ENCODE measurements at regions not wholly inside any gene's neighbourhood (a gene's known extent, or its start where the extent isn't known, plus 50 kb on each side); places are given as distances from the start of the nearest gene placed in this dataset.
"Not testable (repeated sequence)": the region's sequence is repeated elsewhere in the genome, so short reads cannot be mapped to it uniquely, and the experiment has no call there.

DNA sequence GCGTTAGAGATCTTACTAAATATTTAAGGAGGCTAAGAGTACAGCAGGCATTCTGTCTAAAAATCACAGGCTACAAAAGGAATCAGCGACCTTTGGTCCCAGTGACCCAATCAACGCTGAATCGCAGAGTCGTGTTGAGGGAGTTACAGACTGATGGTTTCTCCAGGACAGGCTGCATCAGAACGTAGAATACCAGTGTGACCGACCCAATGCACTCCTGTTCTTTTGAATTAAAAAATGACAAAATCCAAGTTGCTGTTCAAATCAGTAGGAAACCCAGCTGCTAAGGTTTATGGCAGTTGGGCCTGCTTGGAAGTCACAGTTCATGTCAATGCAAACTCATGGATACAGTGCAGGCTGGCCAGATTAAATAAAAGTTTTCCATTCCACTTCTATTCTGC, 155.8 kb upstream of the AFDN start:
- Histone ChIP-seq H3K4me2 (ENCODE audit: extremely low read depth, insufficient read depth, low read length) (no peak overlapping the region), H3K36me3 (ENCODE audit: control insufficient read depth, insufficient read depth, low read length) (no peaks in the 10 kb centered on the region), H3K9ac (ENCODE audit: insufficient read depth, low read length) (no peak overlapping the region), H3K27me3 (ENCODE audit: control insufficient read depth, insufficient read depth, low read length) (no peaks in the 10 kb centered on the region), H3K79me2 (ENCODE audit: control insufficient read depth, insufficient read depth, low read length) (no peaks in the 10 kb centered on the region), H3K4me3 (replicated peaks in 1 of 4; ENCODE audit: control extremely low read depth in 1 of 4, insufficient read depth in 1 of 4, low read depth in 3 of 4, low read length in 4 of 4) (no peak overlapping the region), H3K4me1 (ENCODE audit: control insufficient read depth, extremely low read depth, insufficient read depth, low read length) (no peaks in the 10 kb centered on the region), H2AFZ (ENCODE audit: low read length) (no peak overlapping the region), H4K20me1 (ENCODE audit: control insufficient read depth, extremely low read depth, insufficient read depth, low read length) (no peaks in the 10 kb centered on the region), H3K9me3 (ENCODE audit: control insufficient read depth, insufficient read depth, low read depth, low read length) (no peaks in the 10 kb centered on the region), H3K27ac (ENCODE audit: insufficient read depth, low read length) (no peak overlapping the region)
- no peak for TF ChIP-seq EZH2 (IDR thresholded peaks at IDR 0.05; ENCODE audit: low read length, missing control alignments)
- TF ChIP-seq, protein P1, sequence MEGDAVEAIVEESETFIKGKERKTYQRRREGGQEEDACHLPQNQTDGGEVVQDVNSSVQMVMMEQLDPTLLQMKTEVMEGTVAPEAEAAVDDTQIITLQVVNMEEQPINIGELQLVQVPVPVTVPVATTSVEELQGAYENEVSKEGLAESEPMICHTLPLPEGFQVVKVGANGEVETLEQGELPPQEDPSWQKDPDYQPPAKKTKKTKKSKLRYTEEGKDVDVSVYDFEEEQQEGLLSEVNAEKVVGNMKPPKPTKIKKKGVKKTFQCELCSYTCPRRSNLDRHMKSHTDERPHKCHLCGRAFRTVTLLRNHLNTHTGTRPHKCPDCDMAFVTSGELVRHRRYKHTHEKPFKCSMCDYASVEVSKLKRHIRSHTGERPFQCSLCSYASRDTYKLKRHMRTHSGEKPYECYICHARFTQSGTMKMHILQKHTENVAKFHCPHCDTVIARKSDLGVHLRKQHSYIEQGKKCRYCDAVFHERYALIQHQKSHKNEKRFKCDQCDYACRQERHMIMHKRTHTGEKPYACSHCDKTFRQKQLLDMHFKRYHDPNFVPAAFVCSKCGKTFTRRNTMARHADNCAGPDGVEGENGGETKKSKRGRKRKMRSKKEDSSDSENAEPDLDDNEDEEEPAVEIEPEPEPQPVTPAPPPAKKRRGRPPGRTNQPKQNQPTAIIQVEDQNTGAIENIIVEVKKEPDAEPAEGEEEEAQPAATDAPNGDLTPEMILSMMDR (conservative IDR thresholded peaks at IDR 0.05 in 1 of 2, IDR thresholded peaks at IDR 0.05 in 1 of 2; ENCODE audit: low read depth in 1 of 2, low read length in 2 of 2) = no peak
- DNase-seq (ENCODE audit: low read depth in 2 of 2) = no peak

DNA sequence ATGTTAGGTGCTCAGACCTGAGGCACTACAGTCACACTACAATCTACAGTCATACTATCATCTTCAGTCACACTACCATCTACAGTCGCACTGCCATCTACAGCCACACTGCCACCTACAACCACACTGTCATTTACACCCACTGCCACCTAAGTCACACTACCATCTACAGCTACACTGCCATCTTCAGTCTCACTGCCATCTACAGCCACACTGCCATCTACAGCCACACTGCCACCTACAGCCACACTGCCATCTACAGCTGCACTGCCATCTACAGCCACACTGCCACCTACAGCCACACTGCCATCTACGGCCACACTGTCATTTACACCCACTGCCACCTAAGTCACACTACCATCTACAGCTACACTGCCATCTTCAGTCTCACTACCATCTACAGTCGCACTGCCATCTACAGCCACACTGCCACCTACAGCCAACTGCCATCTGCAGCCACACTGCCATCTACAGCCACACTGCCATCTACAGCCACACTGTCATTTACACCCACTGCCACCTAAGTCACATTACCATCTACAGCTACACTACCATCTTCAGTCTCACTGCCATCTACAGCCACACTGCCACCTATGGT, 155.2 kb upstream of the AFDN start:
- not testable (repeated sequence) for H4K20me1 ChIP-seq (ENCODE audit: control insufficient read depth, extremely low read depth, insufficient read depth, low read length); H3K9ac ChIP-seq (ENCODE audit: insufficient read depth, low read length); H3K4me1 ChIP-seq (ENCODE audit: control insufficient read depth, extremely low read depth, insufficient read depth, low read length); DNase-seq (ENCODE audit: low read depth in 2 of 2); H3K36me3 ChIP-seq (ENCODE audit: control insufficient read depth, insufficient read depth, low read length); H3K27me3 ChIP-seq (ENCODE audit: control insufficient read depth, insufficient read depth, low read length); H2AFZ ChIP-seq (ENCODE audit: low read length); H3K4me3 ChIP-seq (replicated peaks in 1 of 4; ENCODE audit: control extremely low read depth in 1 of 4, insufficient read depth in 1 of 4, low read depth in 3 of 4, low read length in 4 of 4); H3K27ac ChIP-seq (ENCODE audit: insufficient read depth, low read length); H3K9me3 ChIP-seq (ENCODE audit: control insufficient read depth, insufficient read depth, low read depth, low read length); H3K4me2 ChIP-seq (ENCODE audit: extremely low read depth, insufficient read depth, low read length); H3K79me2 ChIP-seq (ENCODE audit: control insufficient read depth, insufficient read depth, low read length)

DNA sequence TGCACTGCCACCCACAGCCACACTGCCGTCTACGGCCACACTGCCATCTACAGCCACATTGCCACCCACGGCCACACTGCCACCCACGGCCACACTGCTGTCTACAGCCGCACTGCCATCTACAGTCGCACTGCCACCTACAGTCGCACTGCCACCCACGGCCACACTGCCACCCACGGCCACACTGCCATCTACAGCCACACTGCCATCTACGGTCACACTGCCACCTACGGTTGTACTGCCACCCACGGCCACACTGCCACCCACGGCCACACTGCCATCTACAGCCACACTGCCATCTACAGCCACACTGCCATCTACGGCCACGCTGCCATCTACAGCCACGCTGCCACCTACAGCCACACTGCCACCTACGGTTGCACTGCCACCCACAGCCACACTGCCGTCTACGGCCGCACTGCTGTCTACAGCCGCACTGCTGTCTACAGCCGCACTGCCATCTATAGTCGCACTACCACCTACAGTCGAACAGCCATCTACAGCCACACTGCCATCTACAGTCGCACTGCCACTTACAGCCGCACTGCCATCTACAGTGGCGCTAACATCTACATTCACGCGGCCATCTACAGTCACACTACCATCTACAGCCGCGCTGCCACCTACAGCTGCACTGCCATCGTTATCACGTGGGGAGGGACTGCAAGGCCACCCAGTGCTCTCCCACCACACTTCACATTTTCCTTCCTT, 154.6 kb upstream of the AFDN start:
- H3K9me3 ChIP-seq (ENCODE audit: control insufficient read depth, insufficient read depth, low read depth, low read length) = no peaks in the 10 kb centered on the region
- H3K27me3 ChIP-seq (ENCODE audit: control insufficient read depth, insufficient read depth, low read length) = no peaks in the 10 kb centered on the region
- H3K27ac ChIP-seq (ENCODE audit: insufficient read depth, low read length) = no peak overlapping the region
- no peaks in the 10 kb centered on the region for H4K20me1 ChIP-seq (ENCODE audit: control insufficient read depth, extremely low read depth, insufficient read depth, low read length)
- H2AFZ ChIP-seq (ENCODE audit: low read length) = no peak overlapping the region
- no peaks in the 10 kb centered on the region for H3K4me1 ChIP-seq (ENCODE audit: control insufficient read depth, extremely low read depth, insufficient read depth, low read length)
- no peaks in the 10 kb centered on the region for H3K79me2 ChIP-seq (ENCODE audit: control insufficient read depth, insufficient read depth, low read length)
- DNase-seq (ENCODE audit: low read depth in 2 of 2) = no peak
- H3K9ac ChIP-seq (ENCODE audit: insufficient read depth, low read length) = no peak overlapping the region
- H3K4me3 ChIP-seq (replicated peaks in 1 of 4; ENCODE audit: control extremely low read depth in 1 of 4, insufficient read depth in 1 of 4, low read depth in 3 of 4, low read length in 4 of 4) = no peak overlapping the region
- TF ChIP-seq, protein P1 (conservative IDR thresholded peaks at IDR 0.05 in 1 of 2, IDR thresholded peaks at IDR 0.05 in 1 of 2; ENCODE audit: low read depth in 1 of 2, low read length in 2 of 2) = no peak
- no peak for TF ChIP-seq EZH2 (IDR thresholded peaks at IDR 0.05; ENCODE audit: low read length, missing control alignments)
- no peak overlapping the region for H3K4me2 ChIP-seq (ENCODE audit: extremely low read depth, insufficient read depth, low read length)
- H3K36me3 ChIP-seq (ENCODE audit: control insufficient read depth, insufficient read depth, low read length) = no peaks in the 10 kb centered on the region

All from fibroblast of lung (primary cell).